HT-29 (cell line): ENCODE measurements at regions not wholly inside any gene's neighbourhood (a gene's known extent, or its start where the extent isn't known, plus 50 kb on each side); places are given as distances from the start of the nearest gene placed in this dataset.

Experiments
- DNase-seq: peaks from one replicate; pipeline ENCODE4 v3.0.0-alpha.2; 2015; ENCODE audit warnings: low spot score

DNA sequence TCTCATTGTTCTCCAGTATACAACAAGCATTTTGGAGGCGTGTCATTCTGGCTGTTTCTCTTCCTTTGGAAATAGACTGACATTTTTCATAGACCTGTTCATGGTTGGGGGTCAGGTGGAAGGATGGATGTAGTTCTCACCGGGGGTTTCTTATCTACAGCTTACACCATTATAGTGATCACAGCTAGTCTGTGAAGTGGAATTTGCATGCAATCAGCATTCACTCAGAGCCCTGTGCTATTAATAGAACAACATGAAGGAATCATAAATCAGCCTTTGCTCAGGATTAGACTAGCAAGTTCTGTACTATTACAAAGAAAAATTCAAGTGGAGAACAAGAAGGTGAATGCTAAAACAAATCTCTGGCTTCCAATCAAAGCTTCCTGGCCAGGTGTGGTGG is 132.6 kb upstream of the PUDP start:
- DNase-seq, result no peak

- no peak for DNase-seq
Observed at GRCh38 chrX:7272346-7272745, 124.4 kb upstream of the PUDP start.

DNA sequence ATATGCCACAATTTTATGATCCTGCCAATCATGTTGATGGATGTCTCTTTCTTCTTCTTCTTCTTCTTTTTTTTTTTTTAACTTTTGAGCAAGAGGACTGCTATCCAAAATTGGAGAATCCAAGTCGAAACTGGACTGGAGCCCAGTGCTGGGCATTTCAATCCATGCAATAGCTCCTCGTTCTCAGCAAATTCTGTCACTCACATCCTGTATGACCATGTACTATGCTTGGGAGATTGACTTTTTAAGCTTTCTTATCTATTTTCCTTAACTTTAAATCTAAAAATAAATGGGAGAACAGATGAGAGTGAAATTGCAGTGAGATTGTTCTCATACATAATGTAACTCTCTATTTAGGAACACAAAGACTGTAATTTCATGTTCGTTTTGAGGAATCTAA is 123.0 kb upstream of the PUDP start:
- no peak for DNase-seq

DNA sequence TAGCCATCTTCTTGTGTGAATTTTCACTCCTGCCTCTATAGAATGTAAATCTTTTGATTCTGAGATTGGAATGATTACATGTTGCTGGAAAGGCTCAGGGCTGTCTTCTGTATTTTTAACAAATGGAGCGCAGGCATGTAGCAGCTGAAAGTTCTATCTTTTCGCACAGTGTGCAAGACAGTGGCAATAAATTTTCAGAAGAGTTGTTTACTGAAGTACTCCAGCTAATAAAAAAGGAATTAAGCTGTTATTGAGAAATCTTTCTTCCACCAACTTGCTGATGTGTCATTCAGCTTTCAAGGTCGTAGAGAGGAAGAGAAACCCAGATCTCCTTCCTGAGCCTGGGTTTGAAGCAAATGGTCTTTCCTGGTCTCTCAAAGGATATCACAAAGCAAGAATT is 122.0 kb upstream of the PUDP start:
- DNase-seq, result no peak

- DNase-seq, result no peak
Observed at GRCh38 chrX:7269589-7269988, 121.6 kb upstream of the PUDP start.

DNA sequence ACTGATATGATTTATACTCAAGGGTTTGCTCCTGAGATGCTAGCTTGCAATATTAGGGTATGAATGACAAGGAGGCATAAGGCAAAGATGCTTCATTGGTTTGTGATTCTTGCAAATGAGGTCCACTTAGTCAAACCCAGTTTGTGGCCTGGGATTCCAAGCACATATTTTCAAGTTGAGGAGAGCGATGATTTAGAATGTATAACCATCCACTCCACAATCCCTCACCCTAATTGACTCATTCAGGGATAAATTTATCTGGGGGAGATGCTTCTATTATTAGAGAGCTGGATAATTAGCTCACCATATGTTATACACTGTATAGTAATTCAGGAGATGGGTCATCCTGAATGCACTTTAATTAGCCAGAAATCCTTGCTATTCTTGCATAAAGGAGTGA is 118.3 kb upstream of the PUDP start:
- DNase-seq, result no peak

- DNase-seq, result no peak
Observed at GRCh38 chrX:7264399-7264798, 116.4 kb upstream of the PUDP start.

DNA sequence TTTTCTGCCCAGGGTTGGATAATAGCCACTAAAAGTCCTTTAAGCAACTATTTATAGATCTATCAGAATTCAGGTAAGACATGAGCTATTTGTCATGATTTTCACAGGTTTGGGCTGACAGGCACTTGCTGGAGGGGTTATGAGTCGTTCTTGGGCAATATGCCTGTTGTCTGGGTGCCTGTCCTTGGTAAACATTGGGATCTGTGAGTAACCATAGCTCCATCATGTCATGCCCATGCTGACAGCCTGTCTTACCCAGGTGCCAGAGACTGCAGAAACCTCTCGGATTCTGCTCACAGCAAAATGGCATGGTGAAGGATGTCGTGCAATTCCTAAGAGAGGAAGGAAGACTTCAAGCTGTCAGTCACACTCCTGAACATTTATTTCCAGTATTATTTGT is 116.0 kb upstream of the PUDP start:
- no peak for DNase-seq

GRCh38 chrX:7263330-7263729 is 115.4 kb upstream of the PUDP start:
- no peak for DNase-seq

- DNase-seq, result no peak
Observed at GRCh38 chrX:7262551-7262950, 114.6 kb upstream of the PUDP start.

DNA sequence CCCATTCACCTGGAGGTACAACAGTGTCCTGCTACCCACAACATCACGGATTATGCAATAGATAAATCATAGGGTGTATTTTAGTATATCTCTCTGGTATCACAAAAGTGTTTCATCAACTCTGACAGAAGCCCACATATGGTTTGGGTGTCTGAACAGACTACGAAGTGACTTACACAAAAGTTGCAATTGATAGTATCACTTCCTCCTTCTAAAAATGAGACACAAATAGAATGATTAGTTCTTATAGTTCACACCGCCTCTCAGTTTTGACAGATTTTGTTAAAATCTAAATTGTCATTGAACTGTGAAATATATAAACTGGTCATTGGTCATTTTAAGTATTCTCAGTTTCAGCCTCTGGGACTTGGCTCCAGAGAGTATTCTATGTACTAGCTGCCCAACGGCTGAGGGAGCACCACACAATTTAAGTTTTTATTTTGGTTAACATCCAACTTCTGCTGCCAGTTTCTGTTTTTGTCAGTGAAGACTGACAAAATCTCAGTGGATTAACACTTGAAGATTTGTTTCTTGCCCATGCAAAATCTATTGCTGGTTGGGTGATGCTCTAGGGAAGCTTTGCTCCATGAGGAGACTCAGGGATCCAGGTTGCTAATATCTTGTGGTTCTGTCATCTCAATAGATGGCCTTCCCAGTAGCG is 113.8 kb upstream of the PUDP start:
- DNase-seq, result no peak

GRCh38 chrX:7254144-7254543 is 106.2 kb upstream of the PUDP start:
- no peak for DNase-seq

- no peak for DNase-seq
Observed at GRCh38 chrX:7253565-7253964, 105.6 kb upstream of the PUDP start.

DNA sequence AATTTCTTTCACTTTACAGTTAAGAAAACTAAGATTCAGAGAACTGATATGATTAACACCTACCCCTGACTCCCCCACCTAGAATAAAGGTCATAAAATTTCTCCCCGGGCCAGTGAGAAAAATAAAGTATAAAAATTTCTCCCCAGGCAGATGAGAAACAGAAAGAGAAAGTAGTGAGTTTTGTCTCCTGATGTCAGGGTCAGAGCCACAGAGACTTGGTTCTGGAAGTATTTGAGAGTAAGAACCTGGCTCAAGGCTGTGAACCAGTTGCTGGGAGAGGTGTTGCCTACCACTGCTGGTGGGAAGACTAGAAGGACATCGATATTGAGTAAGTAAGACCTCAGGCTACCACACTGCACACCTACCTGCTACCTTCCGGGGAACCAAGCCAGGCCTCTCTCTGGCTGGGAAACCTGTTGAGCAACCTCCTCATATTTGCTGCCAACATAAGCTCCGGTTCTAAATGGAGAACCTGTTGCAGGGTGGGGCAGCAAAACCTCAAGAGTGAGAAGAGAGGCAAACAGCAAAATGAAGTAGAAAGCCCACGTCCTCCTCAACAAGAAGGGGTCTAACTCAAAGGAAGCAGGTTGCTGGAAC is 104.2 kb upstream of the PUDP start:
- DNase-seq, result peak; percentile 47

DNA sequence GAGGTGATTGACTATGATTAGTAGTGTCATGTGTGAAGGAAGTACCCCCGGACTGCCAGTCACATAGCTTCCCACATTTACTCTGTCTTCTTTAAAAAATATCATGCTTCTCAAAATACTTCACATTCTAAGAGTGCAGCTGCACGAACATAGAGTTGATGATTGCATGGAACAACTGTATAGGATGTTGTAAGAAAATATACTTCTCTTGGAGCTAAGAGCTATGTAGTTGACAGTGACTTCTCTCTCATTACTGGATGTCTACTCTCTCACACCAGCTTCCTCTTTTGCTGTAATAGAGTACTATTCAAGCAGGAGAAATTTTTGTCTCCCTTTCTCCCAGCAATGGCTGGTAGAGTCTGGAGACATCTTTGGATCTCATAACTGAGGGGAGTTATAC is 99.4 kb upstream of the PUDP start:
- DNase-seq, result no peak

- DNase-seq, result no peak
Observed at GRCh38 chrX:7244405-7244804, 96.5 kb upstream of the PUDP start.

GRCh38 chrX:7242613-7243012 is 94.7 kb upstream of the PUDP start:
- no peak for DNase-seq

- no peak for DNase-seq
Observed at GRCh38 chrX:7240929-7241328, 93.0 kb upstream of the PUDP start.

GRCh38 chrX:7235071-7235470 is 87.1 kb upstream of the PUDP start:
- no peak for DNase-seq

DNA sequence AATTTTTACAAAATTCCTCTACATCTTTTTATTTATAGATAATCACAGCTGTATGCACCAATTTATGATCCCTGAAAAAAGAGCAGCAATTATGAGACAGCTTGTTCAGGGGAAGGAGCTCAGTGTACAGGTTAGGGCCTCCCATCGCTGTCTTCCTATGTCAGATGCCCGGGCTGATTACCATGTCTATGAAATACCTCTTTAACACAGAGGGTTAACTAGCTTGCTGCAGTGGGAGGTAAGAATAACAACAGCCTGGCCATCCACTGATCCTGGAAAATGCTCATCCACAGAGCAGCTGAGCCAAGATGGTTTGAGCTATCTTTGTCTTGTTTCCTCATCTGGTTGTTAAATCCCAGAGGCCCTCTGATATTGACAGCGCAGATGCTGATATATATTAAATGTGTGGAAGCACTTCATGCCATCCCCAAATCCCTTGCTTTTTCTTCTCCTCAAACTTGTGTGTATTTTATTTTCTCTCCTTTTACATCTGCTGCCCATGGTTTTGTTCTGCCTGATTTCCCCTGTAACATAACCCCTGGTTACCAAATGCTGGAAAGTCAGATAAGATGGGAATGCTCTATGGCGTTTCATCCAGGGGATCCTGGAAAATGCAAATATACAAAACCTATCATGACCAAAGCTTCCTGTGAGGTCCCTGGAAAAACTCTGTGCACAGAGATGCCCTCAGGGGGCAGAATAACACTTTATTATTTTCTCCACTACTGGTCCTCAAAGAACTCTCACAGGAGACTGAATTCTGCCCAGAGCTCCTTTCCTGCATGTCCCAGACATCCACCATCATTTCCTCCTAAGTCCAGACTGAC is 85.8 kb upstream of the PUDP start:
- no peak for DNase-seq

GRCh38 chrX:7228226-7228625 is 80.3 kb upstream of the PUDP start:
- no peak for DNase-seq

- DNase-seq, result no peak
Observed at GRCh38 chrX:7225338-7225737, 77.4 kb upstream of the PUDP start.

GRCh38 chrX:7223271-7223670 is 75.3 kb upstream of the PUDP start:
- DNase-seq, result no peak
